ENCODE measurements at regions not wholly inside any gene's neighbourhood (a gene's known extent, or its start where the extent isn't known, plus 50 kb on each side); places are given as distances from the start of the nearest gene placed in this dataset.

DNA sequence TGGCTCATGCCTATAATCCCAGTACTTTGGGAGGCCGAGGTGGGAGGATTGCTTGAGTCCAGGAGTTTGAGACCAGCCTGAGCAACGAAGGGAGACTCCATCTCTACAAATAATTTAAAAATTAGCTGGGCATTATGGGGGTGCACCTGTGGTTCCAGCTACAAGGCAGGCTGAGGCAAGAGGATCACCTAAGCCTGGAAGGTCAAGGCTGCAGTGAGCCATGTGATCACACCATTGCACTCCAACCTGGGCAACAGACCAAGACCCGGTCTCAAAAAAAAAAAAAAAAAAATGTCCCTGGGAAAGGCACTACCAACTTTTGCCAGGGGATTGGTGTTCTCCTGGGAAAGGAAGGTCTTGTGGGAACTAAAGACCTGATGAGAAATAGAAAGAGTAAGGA is 134.2 kb upstream of the AUTS2 start:
- DNase-seq (ENCODE audit: low read depth, low spot score): no peak

DNA sequence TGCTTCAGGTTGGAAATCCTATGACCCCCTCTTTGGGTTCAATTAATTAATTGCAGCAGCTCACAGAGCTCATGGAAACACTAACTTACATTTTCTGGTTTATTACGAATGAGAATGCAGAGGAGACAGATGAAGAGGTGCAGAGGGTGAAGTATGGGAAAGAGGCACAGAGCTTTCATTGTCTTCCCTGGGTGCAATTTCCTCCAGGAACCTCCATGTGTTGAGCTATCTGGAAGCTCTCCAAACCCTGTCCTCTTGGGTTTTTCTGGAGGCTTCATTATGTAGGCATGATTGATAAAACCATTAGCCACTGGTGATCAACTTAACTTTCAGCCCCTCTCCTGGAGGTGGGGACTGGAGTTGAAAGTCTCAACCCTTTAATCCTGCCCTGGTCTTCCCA is 133.0 kb upstream of the AUTS2 start:
- DNase-seq (ENCODE audit: low read depth, low spot score): no peak

DNA sequence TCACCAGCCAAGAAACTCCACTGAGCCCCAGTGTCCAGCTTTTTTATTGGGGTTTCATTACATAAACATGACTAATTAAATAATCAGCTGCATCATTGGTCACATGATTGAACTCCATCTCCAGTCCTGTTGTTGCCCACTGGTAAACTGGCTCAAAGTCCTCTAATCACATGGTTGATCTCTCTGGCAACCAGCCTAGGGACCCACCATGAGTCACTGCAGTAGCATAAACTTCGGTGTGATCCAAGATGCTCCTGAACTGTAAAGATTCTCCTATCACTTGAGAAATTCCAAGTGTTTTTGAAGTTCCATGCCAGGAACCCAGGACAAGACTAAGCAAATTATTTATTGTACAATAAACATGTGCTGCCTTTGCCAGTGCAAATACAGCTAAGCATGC is 130.4 kb upstream of the AUTS2 start:
- no peak for DNase-seq (ENCODE audit: low read depth, low spot score)

DNA sequence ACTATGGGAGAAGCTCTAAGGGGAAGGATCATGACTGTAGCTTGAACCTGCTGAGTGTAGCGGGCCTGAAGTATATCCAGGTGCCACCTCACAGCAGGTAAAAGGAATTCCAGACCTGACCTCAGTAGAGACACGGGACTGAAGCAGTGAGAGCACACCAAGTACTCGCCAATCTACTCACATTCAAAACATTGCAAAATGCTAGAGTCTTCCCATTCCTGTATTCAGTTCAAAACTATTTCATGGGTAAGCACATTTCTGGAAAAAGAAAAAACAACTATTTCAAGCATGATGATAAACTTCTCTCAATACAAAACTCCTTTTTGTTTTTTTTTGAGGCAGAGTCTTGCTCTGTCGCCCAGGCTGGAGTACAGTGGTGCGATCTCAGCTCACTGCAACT is 121.9 kb upstream of the AUTS2 start:
- no peak for DNase-seq (ENCODE audit: low read depth, low spot score)

DNA sequence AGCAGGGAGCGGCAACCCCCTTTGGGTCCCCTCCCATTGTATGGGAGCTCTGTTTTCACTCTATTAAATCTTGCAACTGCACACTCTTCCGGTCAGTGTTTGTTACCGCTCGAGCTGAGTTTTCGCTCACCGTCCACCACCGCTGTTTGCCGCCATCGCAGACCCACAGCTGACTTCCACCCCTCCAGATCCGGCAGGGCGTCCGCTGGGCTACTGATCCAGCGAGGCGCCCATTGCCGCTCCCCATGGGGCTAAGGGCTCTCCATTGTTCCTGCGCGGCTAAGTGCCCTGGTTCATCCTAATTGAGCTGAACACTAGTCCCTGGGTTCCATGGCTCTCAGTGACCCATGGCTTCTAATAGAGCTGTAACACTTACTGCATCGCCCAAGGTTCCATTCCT is 115.6 kb upstream of the AUTS2 start:
- DNase-seq (ENCODE audit: low read depth, low spot score): no peak

DNA sequence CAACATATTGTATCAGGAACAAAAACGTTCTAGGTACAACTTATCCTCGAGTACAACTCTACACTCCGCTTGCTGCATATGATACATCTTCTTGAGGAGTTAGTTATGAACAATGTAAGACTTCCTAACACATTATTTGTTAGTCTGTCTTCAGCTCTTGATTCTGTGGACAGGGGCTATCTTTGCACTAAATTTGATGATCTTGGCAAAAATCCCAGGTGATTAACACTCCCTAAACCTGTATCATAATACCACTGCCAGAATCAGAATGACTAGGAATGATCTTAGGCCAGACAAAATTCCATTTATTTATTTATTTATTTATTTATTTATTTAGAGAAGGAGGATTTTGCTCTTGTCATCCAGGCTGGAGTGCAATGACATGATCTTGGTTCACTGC is 108.7 kb upstream of the AUTS2 start:
- no peak for DNase-seq (ENCODE audit: low read depth, low spot score)

DNA sequence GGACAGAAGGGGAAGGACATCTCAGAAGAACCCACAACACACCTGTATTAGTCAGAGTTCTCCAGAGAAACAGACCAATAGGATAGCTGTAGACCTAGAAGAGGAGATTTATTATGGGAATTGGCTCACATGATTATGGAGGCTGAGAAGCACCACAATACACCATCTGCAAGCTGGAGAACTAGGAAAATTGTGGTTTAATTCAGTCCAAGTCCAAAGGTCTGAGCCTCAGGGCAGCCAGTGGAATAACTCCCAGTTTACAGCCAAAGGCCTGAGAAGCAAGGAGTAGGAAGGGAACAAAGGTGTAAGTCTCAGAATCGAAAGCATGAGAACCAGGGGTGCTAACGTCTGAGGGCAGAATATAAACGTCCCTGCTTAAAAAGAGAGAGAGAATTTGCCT is 99.6 kb upstream of the AUTS2 start:
- no peak for DNase-seq (ENCODE audit: low read depth, low spot score)

DNA sequence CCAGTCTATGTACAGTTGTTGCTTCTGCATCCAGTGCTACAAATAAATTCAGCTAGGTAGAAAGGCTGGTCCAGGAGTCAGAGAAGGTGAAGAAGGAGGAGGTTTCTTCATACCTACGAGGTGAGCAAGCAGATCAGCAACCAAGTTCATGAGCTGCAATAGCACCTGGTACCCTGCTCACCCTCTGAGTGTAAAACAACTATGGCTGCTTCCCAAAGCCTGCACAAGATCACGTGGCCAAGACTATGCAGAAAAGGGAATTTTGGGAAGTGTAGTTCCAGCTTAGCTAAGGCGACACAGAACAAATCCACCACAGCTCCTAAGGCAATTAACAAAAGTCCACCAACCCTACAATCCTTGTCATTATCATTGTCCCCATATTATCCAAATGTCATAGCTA is 95.9 kb upstream of the AUTS2 start:
- DNase-seq (ENCODE audit: low read depth, low spot score): no peak

DNA sequence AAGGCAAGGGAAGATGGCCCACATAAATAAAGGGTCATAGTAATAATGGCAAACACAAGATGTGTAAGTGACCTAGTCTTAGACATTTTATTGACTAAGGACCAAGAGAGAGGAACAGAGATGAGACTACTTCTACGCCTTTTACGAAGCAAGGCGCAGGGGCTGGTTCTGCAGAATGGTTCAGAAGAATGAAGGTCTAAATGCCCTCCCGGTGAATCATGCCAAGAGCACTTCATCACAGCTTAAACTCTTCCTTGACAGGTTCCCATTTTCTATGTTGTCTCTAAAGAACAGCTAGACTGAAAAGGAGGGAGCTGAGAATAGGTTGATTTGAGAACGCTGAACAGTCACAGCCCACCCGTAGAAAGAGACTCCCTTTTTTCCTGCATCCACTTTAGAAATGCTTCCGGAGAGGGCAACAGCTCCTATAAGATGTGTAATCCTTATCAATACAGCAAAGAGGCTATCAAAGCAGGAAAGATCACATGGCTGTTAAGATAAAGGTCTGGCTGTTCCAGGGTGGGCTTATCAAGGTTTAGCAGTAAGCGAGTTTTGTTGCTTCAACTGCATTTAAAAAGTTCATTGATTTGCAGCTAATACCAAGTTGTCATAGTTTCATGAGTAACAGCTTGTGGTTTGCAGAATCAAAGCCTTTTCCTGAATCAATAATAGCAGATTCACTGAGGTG is 93.4 kb upstream of the AUTS2 start:
- DNase-seq (ENCODE audit: low read depth, low spot score): no peak

DNA sequence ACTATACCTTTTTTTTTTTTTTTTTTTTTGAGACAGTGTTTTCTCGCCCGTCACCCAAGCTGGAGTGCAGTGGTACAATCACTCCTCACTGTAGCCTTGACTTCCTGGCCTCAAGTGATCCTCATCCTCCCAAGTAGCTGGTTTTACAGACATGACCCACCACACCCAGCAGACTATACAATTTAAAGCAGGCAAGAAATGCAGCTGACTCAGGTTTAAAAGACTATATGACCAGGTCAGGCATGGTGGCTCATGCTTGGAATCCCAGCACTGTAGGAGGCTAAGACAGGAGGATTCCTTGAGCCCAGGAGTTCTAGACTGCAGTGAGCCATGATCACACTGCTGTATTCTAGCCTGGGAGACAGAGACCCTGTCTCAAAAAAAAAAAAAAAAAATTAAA is 89.5 kb upstream of the AUTS2 start:
- DNase-seq (ENCODE audit: low read depth, low spot score): no peak

DNA sequence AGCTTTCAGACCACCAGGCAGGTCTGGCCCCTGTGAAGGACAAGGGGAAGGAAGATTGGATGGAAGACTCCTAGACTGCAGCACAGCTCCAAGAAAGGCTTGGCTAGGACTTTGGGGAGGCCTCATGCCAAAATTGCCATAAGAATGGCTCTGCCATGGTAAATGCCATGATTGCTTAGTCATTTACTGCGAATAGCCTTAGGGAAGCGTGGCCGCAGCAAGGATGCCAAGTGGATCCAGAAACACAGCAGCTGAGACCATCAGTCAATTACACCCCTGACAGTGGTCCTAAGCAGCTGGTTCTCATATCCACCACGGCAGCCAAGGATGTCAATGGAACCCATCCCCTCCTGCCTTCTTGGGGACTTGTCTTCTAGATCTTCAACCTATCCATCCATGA is 88.2 kb upstream of the AUTS2 start:
- DNase-seq (ENCODE audit: low read depth, low spot score): no peak

DNA sequence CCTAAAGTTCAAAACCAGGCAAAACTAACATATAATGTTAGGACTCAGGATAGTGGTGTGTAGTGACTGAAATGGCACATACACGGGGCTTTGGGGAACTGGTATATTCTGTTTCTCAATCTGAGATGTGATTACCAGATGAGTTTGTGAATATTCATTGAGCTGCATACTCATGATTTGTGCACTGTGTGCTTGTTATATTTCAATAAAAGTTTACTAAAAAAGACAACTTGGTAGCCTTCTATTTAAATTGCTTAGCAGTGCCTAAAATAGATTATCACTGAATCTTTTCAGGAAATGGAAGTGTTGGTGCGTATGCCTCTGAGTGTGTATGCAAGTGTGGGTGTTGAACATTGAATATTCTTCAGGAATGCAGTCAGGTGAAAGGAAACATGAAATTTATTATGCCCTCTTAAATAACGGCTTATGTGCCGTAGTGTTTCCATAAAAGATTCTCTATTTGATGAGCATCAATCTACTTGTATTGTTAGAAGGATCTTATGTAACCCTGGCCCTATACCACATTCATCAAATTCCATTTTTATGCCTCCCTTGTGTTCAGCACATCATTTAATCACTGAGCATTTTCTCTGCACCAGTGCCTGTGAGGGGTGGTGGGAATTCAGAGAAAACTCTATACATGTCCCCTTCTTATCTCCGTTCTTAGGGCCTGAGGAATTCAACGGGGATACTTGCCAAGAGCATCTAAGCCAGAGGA is 82.6 kb upstream of the AUTS2 start:
- DNase-seq (ENCODE audit: low read depth, low spot score): no peak

DNA sequence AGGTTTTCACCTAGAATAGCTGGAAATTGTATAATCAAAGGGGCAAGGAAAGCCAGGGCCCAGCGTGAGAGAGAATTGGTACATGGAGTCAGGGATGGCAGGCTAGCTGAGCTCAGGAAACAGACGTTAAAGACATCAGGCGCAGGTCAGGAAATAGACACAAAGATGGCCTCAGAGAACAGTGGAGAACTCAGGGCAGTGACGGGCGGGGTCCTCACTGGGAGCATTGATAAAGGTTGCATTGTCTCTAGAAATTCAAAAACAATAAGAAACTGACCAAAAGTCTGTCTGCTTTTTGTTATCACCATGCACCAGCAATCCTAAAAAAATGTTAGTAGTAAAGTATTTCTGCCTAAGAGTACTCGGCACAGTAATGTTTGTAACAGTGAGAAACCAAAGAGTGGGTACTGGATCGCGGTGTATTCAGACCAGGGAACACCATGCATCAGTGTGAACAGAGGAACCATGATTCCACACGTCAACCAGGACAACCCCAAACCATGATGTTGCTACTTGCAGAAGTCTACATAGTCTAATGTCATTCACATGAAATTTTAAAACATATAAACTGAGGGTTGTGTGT is 81.9 kb upstream of the AUTS2 start:
- DNase-seq (ENCODE audit: low read depth, low spot score): no peak

DNA sequence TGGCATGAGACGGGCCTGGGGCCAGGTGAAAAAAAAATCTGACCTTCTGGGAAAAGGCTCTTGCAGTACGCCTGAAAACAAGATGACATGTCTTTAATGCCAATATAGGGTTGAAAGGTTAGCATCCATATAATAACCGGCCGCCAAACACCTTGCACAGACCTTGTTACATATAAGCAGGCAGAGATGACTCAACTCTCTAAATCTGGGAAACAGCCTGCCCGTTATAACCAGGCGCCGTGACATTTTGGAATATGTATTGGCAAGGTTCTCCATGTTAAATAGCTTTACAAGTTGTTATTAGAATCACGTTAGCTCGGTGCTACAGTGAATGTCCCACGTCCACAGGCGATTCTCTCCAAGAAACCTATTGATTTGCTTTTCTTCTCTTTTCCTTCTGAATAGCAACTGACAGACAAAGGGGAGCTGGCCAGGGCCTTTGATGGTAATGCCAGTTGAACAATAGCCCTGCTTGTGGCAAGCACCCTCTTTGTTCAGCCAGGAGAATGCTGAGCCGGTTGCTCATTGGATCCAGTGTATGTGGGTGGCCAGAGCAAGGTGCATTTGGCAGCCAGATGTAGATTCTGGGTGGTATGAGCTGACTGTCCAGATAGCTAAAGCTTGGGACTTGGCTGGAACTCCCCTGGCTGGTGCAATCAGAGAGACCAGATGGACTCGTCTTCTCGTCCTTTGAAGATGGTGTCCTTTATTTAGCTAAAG is 80.1 kb upstream of the AUTS2 start:
- no peak for DNase-seq (ENCODE audit: low read depth, low spot score)

DNA sequence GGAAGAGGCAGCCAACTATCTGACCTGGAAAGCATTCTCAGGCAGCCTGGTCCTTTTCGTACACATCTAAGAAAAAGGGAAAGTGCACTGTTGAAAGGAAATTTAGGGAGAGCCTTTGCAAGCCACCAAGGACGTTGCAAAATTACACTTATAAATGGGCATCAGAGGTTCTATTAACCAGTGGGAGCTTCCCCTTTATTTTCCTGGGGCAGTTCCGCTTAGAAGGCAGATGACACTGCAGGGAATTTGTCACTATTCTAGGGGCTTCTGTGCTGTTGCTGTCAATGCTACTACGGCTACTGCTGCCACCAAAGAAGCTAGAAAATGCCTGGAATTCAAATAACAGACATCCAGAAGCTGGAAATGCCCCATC is 79.6 kb upstream of the AUTS2 start:
- DNase-seq (ENCODE audit: low read depth, low spot score): no peak

DNA sequence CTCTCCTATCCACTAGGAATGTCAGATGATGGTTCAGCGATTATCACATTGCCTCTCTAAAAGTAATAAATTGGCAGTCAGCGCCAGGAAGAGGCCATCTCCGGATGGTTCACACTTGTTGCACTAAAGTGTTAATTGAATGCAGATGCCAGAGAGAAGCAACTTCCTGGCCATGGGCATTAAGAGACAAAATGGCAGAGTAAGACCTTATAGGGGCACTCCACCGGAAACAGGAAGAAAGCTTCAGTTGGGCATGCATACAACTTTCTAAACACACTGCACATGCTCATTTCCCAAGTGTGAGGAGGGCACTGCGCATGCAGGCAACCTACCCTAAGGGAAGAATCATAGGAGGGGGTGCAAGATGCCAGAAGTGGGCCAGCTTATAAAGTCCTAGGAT is 71.7 kb upstream of the AUTS2 start:
- DNase-seq (ENCODE audit: low read depth, low spot score): no peak

DNA sequence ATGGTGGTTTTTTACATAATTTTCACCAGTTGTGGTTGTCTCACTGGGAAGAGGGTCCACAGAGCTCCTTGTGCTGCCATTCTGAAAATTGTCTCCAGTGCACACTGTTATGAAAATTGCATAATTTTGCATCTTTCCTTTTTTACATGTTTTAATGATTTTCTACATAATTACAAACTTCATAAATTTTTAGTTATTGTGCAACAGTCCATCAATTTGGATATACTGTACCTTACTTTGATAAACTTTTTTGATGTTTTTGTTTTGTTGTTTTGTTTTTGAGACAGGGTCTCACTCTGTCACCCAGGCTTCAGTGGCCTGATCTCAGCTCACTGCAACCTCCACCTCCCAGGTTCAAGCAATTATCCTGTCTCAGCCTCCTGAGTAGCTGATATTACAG is 70.6 kb upstream of the AUTS2 start:
- DNase-seq (ENCODE audit: low read depth, low spot score): no peak

DNA sequence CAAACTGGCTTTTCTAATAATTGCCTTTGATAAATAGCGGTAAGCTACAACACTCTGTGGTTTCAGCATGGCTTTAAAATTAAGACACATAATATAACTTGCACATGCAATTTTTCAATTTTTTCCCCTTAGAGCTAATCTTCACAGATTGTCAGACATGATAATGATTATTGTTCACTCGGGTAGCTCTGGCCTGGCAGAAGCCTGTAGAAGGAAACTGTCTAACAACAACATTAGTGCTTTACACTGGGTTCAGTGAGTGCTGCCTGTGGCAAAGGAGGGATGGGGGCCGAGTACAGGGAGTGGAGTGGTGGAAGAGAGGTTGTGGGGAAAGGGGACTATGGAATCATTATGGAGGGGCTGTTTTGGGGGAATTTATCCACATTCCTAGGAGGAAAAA is 67.2 kb upstream of the AUTS2 start:
- DNase-seq (ENCODE audit: low read depth, low spot score): no peak

DNA sequence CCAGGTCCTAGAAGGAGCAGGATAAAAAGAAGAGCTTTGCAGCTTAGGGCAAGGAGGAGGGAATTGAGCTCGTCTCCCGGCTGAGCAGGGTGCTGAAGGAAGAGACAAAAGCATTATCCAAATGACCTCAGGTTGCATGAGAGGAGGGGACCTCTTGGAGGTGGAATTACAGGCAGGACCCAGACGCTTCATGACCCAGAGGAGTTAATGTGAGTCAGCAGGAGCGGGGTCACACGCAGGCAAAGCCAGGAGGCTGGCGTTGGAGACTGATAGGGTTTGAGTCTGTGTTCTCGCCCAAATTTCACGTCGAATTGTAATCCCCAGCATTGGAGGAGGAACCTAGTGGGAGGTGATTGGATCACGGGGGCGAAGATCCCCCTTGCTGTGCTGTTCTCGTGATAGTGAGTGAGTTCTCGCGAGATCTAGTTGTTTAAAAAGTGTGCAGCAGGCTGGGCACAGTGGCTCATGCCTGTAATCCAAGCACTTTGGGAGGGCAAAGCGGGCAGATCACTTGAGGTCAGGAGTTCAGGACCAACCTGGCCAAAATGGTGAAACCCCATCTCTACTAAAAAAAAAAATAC is 63.7 kb upstream of the AUTS2 start:
- no peak for DNase-seq (ENCODE audit: low read depth, low spot score)

DNA sequence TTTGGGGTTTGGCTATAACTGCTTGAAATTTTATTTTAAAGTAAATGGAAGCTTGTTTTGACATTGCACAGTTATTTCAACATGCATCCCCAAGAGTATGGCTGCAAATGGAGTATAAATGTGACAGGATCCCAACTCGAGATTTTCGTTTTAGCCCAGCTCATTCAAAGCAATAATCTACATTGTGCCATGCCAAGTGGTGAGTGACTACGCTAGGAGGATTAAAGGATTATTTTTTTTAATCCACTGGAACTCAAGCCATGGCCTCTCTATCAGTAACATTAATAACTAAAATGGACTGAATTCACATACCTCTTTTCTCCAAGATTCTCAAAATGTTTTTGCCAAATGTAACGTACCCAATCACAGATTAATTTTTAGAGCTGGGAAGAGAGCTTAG is 60.6 kb upstream of the AUTS2 start:
- DNase-seq (ENCODE audit: low read depth, low spot score): no peak

DNA sequence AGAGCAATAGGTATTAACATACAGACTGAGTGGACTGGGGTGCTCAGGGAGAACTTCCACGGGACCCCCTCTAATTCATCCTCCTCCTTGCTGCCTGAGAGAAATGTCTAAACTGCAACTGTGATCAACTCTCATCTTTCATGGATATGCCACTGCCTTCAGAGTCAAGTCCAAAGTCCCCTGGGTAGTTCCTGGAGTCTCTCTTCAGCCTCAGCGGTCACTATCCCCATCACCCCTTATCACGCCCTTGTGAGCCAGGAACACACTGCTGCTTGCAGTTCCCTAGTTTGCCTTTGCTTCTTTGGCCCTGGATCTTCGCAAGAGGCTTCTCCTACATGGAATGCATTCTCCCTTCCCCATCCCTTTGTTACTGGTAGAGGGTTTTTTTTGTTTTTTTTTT is 58.7 kb upstream of the AUTS2 start:
- no peak for DNase-seq (ENCODE audit: low read depth, low spot score)

DNA sequence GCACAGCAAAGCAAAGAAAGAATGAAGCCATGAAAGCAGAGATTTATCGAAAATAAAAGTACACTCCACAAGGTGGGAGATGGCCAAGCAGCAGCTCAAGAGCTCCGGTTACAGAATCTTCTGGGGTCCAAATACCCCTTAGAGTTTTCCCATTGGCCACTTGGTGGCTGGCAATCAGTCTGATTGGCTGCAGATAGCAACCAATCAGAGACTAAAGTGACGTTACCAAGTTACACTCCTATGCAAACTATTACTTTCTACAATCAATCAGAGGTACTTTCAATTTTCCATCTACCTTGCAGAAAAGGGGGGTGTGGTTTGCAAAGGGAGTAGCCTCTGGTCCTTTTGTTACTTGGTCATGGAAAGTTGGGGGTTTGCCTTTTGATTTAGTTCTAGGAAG is 58.0 kb upstream of the AUTS2 start:
- no peak for DNase-seq (ENCODE audit: low read depth, low spot score)
